GM18867 (cell line): ENCODE measurements at regions not wholly inside any gene's neighbourhood (a gene's known extent, or its start where the extent isn't known, plus 50 kb on each side); places are given as distances from the start of the nearest gene placed in this dataset.
A peak's percentile ranks its signal among the peaks of the same experiment; 100 is the strongest.

Source experiments
- ATAC-seq: cut with Tn5 transposase; IDR thresholded peaks from one replicate; pipeline ENCODE4 v1.9.1; 2021; ENCODE audit warnings: mild to moderate bottlenecking, moderate library complexity; ENCODE audit not compliant: unreplicated experiment

GRCh38 chr1:84759756-84760155, 69.5 kb upstream of the SSX2IP start:
- no peak for ATAC-seq

- ATAC-seq, result no peak
Measured at GRCh38 chr1:84758968-84759491, 68.8 kb upstream of the SSX2IP start.

GRCh38 chr1:84758476-84758875, 68.2 kb upstream of the SSX2IP start:
- ATAC-seq, result no peak

- no peak for ATAC-seq
Measured at GRCh38 chr1:84757301-84757700, 67.0 kb upstream of the SSX2IP start.

- no peak for ATAC-seq
Measured at GRCh38 chr1:84756455-84757082, 66.3 kb upstream of the SSX2IP start.

GRCh38 chr1:84756001-84756400, 65.7 kb upstream of the SSX2IP start:
- ATAC-seq, result no peak

- ATAC-seq, result no peak
Measured at GRCh38 chr1:84755216-84755615, 65.0 kb upstream of the SSX2IP start.

- no peak for ATAC-seq
Measured at GRCh38 chr1:84754386-84754703, 64.1 kb upstream of the SSX2IP start.

- ATAC-seq, result peak; percentile 73
Measured at GRCh38 chr1:84753516-84754385, 63.5 kb upstream of the SSX2IP start.

- ATAC-seq, result no peak
Measured at GRCh38 chr1:84750110-84750730, 60.0 kb upstream of the SSX2IP start.

- no peak for ATAC-seq
Measured at GRCh38 chr1:84749427-84749826, 59.2 kb upstream of the SSX2IP start.

GRCh38 chr1:84748364-84748763, 58.1 kb upstream of the SSX2IP start:
- no peak for ATAC-seq

- no peak for ATAC-seq
Measured at GRCh38 chr1:84745857-84746256, 55.6 kb upstream of the SSX2IP start.

- no peak for ATAC-seq
Measured at GRCh38 chr1:84743896-84744295, 53.6 kb upstream of the SSX2IP start.

- ATAC-seq, result peak; percentile 67
Measured at GRCh38 chr1:84742653-84743052, 52.4 kb upstream of the SSX2IP start.

- ATAC-seq, result no peak
Measured at GRCh38 chr1:84740050-84740714, 49.9 kb upstream of the SSX2IP start.
